Right atrium auricular region (tissue), 2 donors: ENCODE measurements at regions not wholly inside any gene's neighbourhood (a gene's known extent, or its start where the extent isn't known, plus 50 kb on each side); places are given as distances from the start of the nearest gene placed in this dataset.
A peak's percentile ranks its signal among the peaks of the same experiment; 100 is the strongest.

ENCODE experiments used
- DNase-seq: peaks from one replicate; pipeline ENCODE4 v3.0.0-alpha.2; 2019; ENCODE audit warnings: low spot score
- H3K27ac ChIP-seq, 2 donors: fragments of 200-600 bp; sonication (generic); 1 replicate in 1 of 2; 2 replicates in 1 of 2; pipeline ENCODE4 v1.5.1; 2016 to 2019
- H3K27me3 ChIP-seq, 2 donors: fragments of 200-600 bp; sonication (generic); one replicate each; pipeline versions ENCODE4 v1.5.1 to v1.6.0; 2017 to 2019
- H3K36me3 ChIP-seq: fragments of 200-600 bp; sonication (generic); one replicate; pipeline ENCODE4 v1.5.1; 2016
- H3K4me1 ChIP-seq, 2 donors: fragments of 200-600 bp; sonication (generic); one replicate each; pipeline versions ENCODE4 v1.5.1 to v1.6.0; 2017 to 2019
- H3K4me3 ChIP-seq, 2 donors: fragments of 200-600 bp; sonication (generic); 1 replicate in 1 of 2; 2 replicates in 1 of 2; pipeline ENCODE4 v1.5.1; 2017 to 2019; ENCODE audit warnings: mild to moderate bottlenecking in 1 of 2, moderate library complexity in 1 of 2
- H3K9me3 ChIP-seq, 2 donors: fragments of 200-600 bp; sonication (generic); one replicate each; pipeline ENCODE4 v1.5.1; 2019
- TF ChIP-seq, protein P1 (sequence below), 2 donors: fragments of 200-600 bp; sonication (generic); IDR thresholded peaks; one replicate each; pipeline ENCODE4 v1.5.1; 2019; ENCODE audit warnings: antibody characterized with exemption in 2 of 2

DNA sequence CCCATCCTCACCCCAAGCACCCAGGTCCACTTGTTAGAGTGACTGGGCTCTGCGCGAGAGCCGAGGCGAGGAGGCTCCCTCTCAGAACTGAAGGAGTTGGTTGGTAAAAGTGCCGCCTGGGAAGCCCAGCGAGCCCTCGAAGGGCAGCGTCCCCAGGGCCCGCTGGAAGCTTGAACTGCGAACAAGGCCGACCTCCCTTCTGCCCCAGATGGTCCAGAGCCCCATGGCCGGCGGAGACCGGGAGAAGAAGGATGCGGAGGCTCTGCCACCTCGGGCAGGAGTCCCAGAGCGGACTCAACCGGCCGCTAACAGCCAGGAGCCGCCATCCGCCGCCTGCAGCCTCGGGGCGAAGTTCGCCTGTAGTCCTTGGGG, 116.3 kb upstream of the TEX13C start:
- no peaks in the 10 kb centered on the region for H3K9me3 ChIP-seq
- TF ChIP-seq, protein P1, sequence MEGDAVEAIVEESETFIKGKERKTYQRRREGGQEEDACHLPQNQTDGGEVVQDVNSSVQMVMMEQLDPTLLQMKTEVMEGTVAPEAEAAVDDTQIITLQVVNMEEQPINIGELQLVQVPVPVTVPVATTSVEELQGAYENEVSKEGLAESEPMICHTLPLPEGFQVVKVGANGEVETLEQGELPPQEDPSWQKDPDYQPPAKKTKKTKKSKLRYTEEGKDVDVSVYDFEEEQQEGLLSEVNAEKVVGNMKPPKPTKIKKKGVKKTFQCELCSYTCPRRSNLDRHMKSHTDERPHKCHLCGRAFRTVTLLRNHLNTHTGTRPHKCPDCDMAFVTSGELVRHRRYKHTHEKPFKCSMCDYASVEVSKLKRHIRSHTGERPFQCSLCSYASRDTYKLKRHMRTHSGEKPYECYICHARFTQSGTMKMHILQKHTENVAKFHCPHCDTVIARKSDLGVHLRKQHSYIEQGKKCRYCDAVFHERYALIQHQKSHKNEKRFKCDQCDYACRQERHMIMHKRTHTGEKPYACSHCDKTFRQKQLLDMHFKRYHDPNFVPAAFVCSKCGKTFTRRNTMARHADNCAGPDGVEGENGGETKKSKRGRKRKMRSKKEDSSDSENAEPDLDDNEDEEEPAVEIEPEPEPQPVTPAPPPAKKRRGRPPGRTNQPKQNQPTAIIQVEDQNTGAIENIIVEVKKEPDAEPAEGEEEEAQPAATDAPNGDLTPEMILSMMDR (IDR thresholded peaks at IDR 0.05): no peak
- H3K36me3 ChIP-seq: no peaks in the 10 kb centered on the region
- H3K27me3 ChIP-seq: peaks cover 0 to 13% of the 10 kb centered on the region in 2 donors
- H3K27ac ChIP-seq: no peak overlapping the region
- peaks cover 0 to 5% of the 10 kb centered on the region in 2 donors for H3K4me1 ChIP-seq
- no peak for DNase-seq
- peak overlapping the region; percentile 17 to 44 for H3K4me3 ChIP-seq

DNA sequence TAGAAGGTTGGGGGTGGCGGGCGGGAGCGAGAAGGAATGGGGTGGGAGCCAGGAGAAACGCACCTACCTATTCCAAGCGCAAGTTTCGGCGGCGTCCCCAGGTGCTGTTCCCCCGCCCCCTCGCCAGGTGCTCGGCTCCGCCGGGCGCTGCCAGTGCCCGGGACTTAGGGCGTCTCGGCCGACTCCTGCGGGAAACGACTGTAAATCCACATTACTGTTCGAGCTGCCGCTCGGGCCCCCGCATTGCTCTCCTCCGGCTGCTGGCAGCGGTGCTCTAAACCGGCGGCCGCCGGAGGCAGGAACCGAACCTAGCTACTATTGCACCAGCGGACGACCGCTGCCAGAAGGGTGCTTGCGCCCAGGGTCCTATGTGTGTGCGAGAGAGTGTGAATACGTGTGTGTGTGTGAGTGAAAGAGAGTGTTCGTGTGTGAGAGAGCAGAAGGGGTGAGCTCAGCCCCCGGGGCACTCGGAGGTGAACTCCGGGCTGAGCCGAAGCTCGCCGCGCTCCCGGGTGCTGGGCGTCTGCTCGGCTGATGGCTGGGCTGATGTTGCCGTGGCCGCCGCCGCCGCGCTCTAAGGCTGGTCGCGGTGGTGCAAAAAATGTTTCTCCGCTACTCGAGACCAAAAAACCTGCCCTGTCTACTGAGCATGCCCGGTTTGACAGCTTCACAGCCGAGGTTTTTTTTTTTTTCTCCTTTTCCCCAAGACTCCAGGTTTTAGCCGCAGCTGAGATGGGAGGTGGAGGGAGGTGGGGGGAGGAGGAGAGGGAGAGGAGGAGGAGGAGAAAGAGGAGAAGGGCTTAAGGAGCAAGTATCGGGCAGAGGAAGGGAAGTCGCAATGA, 115.7 kb upstream of the TEX13C start:
- Histone ChIP-seq H3K27ac (peak overlapping the region in 1 of 2 donors; percentile 31), H3K4me3 (peak overlapping the region; percentile 17 to 44), H3K27me3 (peaks cover 0 to 13% of the 10 kb centered on the region in 2 donors), H3K4me1 (peaks cover 0 to 5% of the 10 kb centered on the region in 2 donors), H3K9me3 (no peaks in the 10 kb centered on the region), H3K36me3 (no peaks in the 10 kb centered on the region)
- TF ChIP-seq, protein P1 (IDR thresholded peaks at IDR 0.05): no peak
- no peak for DNase-seq

DNA sequence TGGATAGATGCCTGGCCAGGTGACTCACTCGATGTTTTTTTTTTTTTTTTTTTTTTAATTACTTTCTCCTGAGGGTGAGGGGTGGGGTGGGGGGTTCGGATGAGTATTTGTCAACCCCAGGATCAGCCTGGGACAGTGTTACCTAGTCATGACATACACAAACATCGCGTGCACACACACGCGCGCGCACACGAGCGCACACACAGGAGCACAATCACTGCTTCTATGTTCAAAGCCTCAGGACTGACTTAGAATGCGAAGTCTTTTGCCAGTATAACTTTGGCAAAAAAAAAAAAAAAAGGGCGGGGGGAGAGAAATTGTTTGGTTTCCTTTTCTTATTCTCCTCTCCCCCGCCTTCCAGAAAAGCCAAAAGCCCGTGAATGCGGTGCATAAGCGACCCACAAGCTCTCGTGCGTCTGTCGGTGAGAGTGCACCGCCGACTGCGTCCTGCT, 115.0 kb upstream of the TEX13C start:
- Histone ChIP-seq H3K27ac (peak overlapping the region in 1 of 2 donors; percentile 31), H3K36me3 (no peaks in the 10 kb centered on the region), H3K27me3 (peaks cover 0 to 13% of the 10 kb centered on the region in 2 donors), H3K4me3 (peak overlapping the region in 1 of 2 donors; percentile 44), H3K4me1 (peaks cover 0 to 5% of the 10 kb centered on the region in 2 donors), H3K9me3 (no peaks in the 10 kb centered on the region)
- TF ChIP-seq, protein P1 (IDR thresholded peaks at IDR 0.05): no peak
- no peak for DNase-seq

DNA sequence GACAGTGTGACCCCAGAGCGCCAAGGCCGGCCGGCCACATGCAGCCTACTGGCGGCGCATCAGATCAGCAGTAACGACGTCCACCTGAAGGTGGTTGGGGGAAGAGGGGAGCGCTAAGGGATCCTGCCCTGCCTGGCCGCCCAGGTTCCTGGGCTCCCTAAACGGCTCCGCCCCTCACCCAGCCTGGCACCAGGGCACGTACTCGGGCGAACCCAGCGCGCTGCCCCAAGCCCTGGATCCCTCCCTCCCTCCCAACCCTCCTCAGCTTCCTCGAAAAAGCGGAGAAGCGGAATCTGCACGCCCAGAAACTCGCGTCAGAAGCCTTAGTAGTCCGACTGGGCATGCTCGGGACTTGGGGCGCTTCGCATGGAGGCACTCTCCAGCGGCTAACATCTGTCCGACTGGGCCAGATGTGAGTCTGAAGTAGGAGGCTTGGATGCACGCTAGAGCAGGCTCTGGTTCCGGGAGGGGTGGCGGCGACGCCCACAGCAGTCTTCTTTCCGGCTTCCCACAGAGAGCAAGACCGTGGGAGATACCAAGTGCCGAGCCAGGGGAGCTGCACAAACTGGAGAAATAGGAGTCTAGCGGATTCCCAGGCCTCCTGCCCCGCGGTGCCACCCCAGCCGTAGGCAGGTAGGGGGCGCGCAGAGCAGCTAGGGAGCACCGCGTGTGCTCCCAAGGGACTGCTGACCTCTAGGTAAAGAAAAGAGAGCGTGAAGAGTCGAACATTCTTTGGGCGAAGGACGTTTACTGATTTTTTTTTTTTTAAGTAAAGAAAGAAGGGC, 114.3 kb upstream of the TEX13C start:
- Histone ChIP-seq H3K36me3 (no peaks in the 10 kb centered on the region), H3K4me1 (peaks cover 0 to 5% of the 10 kb centered on the region in 2 donors), H3K9me3 (no peaks in the 10 kb centered on the region), H3K27ac (peak overlapping the region in 1 of 2 donors; percentile 31), H3K27me3 (peaks cover 0 to 13% of the 10 kb centered on the region in 2 donors), H3K4me3 (peak overlapping the region; percentile 9 to 44)
- TF ChIP-seq, protein P1 (IDR thresholded peaks at IDR 0.05): no peak
- no peak for DNase-seq

DNA sequence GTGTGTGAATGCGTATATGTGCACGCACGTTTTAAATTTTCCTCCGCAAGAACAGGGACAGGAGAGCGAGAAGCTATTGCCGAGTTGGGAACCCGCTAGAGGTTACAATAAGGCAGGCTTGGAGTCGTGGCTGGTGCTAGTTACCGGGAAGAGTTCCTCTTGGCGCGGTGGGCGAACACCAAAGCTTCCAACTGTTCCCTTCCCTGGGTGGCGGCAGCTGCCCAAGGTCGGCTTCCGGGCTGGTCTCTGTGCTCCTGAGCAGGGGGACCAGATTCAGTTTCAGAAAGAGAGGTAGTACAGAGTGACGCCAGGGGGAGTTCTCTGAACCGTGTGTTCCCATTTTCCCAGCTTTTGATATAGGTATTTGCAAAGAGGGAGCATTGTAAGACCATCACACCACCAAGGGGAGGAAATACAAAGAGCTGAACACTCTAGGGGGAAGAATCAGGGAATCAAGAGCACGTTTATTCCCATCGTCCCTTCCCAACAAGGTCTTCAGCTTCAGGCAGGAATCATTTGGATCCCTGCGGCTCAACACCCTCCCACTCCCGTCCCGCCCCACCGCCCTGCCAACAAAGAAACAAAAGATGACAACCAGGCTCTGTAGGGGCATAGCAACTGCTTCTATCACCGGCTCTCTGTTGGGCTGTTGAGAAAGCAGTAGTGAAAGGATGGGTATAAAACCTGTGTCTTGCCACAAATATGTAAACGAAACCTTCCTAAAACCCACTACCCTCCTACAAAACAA, 113.6 kb upstream of the TEX13C start:
- TF ChIP-seq, protein P1 (IDR thresholded peaks at IDR 0.05): no peak
- DNase-seq: no peak
- no peaks in the 10 kb centered on the region for H3K36me3 ChIP-seq

More for the DNA sequence above, 113.6 kb upstream of the TEX13C start:
- no peaks in the 10 kb centered on the region for H3K9me3 ChIP-seq
- peak overlapping the region in 1 of 2 donors; percentile 31 for H3K27ac ChIP-seq
- peak overlapping the region; percentile 9 to 44 for H3K4me3 ChIP-seq
- H3K27me3 ChIP-seq: peaks cover 0 to 13% of the 10 kb centered on the region in 2 donors
- H3K4me1 ChIP-seq: peaks cover 0 to 5% of the 10 kb centered on the region in 2 donors
